ENCODE measurements at regions not wholly inside any gene's neighbourhood (a gene's known extent, or its start where the extent isn't known, plus 50 kb on each side); places are given as distances from the start of the nearest gene placed in this dataset.

- TF ChIP-seq, protein P1, sequence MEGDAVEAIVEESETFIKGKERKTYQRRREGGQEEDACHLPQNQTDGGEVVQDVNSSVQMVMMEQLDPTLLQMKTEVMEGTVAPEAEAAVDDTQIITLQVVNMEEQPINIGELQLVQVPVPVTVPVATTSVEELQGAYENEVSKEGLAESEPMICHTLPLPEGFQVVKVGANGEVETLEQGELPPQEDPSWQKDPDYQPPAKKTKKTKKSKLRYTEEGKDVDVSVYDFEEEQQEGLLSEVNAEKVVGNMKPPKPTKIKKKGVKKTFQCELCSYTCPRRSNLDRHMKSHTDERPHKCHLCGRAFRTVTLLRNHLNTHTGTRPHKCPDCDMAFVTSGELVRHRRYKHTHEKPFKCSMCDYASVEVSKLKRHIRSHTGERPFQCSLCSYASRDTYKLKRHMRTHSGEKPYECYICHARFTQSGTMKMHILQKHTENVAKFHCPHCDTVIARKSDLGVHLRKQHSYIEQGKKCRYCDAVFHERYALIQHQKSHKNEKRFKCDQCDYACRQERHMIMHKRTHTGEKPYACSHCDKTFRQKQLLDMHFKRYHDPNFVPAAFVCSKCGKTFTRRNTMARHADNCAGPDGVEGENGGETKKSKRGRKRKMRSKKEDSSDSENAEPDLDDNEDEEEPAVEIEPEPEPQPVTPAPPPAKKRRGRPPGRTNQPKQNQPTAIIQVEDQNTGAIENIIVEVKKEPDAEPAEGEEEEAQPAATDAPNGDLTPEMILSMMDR (IDR thresholded peaks at IDR 0.05; ENCODE audit: insufficient read depth, low read depth, low read length) = no peak
- no peak for TF ChIP-seq EZH2 (IDR thresholded peaks at IDR 0.05; ENCODE audit: insufficient read depth, low read length)
Measured at GRCh38 chr12:42770261-42770660, 180.7 kb upstream of the PRICKLE1 start.
